ENCODE measurements at regions not wholly inside any gene's neighbourhood (a gene's known extent, or its start where the extent isn't known, plus 50 kb on each side); places are given as distances from the start of the nearest gene placed in this dataset.

- TF ChIP-seq, protein P1, sequence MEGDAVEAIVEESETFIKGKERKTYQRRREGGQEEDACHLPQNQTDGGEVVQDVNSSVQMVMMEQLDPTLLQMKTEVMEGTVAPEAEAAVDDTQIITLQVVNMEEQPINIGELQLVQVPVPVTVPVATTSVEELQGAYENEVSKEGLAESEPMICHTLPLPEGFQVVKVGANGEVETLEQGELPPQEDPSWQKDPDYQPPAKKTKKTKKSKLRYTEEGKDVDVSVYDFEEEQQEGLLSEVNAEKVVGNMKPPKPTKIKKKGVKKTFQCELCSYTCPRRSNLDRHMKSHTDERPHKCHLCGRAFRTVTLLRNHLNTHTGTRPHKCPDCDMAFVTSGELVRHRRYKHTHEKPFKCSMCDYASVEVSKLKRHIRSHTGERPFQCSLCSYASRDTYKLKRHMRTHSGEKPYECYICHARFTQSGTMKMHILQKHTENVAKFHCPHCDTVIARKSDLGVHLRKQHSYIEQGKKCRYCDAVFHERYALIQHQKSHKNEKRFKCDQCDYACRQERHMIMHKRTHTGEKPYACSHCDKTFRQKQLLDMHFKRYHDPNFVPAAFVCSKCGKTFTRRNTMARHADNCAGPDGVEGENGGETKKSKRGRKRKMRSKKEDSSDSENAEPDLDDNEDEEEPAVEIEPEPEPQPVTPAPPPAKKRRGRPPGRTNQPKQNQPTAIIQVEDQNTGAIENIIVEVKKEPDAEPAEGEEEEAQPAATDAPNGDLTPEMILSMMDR (conservative IDR thresholded peaks at IDR 0.05; ENCODE audit: low read length): no peak
- no peak for TF ChIP-seq EZH2phosphoT487 (IDR thresholded peaks at IDR 0.05; ENCODE audit: borderline replicate concordance)
These were observed 70.2 kb upstream of the EEF1E1 start for GRCh38 chr6:8172530-8172929.
